AG04449 (cell line): ENCODE measurements at regions not wholly inside any gene's neighbourhood (a gene's known extent, or its start where the extent isn't known, plus 50 kb on each side); places are given as distances from the start of the nearest gene placed in this dataset.

Experiments used
- CTCF ChIA-PET: fragments of 350-600 bp; formaldehyde crosslinking; extraction: SDS; loops from one replicate; lab custom pipeline; 2021; ENCODE audit warnings: antibody characterized with exemption; lab: Yijun Ruan, JAX
- POLR2A ChIA-PET: fragments of 400-600, 350-600 bp; formaldehyde crosslinking; extraction: SDS; loops from one replicate; lab custom pipeline; 2020; ENCODE audit warnings: antibody characterized with exemption, inconsistent platforms; lab: Yijun Ruan, JAX
- DNase-seq: peaks from one replicate; pipeline ENCODE4 v3.0.0-alpha.2; 2010; ENCODE audit warnings: low read depth, low spot score
- H3K4me3 ChIP-seq: 2 replicates; pipeline ENCODE4 v1.5.1; 2011; ENCODE audit warnings: low read depth, mild to moderate bottlenecking, control low read depth, low read length
- TF ChIP-seq, protein P1 (sequence below): IDR thresholded peaks from one replicate; pipeline ENCODE4 v1.5.1; 2011; ENCODE audit warnings: mild to moderate bottlenecking, moderate library complexity, low read length, control low read depth, inconsistent platforms; ENCODE audit not compliant: insufficient read depth; ENCODE audit errors: missing control alignments

DNA sequence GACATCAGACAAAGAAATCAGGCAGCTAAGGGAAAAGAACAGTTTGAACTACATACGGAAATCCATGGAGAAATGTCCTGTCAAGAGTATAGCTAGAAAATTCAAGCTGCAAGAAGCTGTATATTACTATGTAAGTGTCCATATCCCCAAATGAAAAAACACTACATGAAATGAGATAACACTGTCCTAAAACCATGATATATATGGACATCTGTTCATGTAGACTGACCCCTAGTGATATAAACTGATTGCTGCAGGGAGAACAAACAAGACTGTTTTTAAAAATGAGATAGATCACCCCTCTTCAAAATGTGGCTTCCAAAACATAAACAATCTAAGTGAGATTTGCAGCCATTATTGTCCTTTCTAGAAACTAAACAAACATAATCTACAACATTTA is 985.6 kb downstream of the EPHA3 start:
- no peak overlapping the region for H3K4me3 ChIP-seq
- DNase-seq = no peak
- ChIA-PET POLR2A (no interaction called here), CTCF (interaction anchor here (1.3 to 2.4 kb wide), 2 partner anchors 1888 to 1890 kb away, joined by 3 to 12 read pairs; no protein-coding TSS in a partner anchor)
- TF ChIP-seq, protein P1, sequence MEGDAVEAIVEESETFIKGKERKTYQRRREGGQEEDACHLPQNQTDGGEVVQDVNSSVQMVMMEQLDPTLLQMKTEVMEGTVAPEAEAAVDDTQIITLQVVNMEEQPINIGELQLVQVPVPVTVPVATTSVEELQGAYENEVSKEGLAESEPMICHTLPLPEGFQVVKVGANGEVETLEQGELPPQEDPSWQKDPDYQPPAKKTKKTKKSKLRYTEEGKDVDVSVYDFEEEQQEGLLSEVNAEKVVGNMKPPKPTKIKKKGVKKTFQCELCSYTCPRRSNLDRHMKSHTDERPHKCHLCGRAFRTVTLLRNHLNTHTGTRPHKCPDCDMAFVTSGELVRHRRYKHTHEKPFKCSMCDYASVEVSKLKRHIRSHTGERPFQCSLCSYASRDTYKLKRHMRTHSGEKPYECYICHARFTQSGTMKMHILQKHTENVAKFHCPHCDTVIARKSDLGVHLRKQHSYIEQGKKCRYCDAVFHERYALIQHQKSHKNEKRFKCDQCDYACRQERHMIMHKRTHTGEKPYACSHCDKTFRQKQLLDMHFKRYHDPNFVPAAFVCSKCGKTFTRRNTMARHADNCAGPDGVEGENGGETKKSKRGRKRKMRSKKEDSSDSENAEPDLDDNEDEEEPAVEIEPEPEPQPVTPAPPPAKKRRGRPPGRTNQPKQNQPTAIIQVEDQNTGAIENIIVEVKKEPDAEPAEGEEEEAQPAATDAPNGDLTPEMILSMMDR = peak; percentile 21

DNA sequence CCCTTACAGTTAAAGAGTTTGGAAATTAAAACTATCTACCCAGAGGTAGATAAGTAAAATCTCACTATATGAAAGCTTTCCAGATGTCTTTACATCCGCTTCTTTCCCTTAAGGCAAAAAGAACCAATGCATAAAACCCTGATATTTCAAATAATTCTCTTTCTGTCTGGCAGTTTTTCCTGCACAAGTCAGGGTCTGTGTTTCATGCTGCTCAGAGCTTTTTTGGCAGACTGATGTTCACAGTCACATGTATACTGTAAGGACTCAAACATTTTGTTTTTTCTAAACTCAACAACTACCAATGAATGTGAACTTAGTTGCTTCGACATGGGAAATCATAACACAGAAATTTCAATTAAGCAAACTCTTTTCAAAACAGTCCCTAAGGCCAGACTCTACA is 988.4 kb downstream of the EPHA3 start:
- CTCF ChIA-PET = no interaction called here
- H3K4me3 ChIP-seq = no peak overlapping the region
- no peak for DNase-seq
- POLR2A ChIA-PET = no interaction called here
- TF ChIP-seq, protein P1 = no peak

DNA sequence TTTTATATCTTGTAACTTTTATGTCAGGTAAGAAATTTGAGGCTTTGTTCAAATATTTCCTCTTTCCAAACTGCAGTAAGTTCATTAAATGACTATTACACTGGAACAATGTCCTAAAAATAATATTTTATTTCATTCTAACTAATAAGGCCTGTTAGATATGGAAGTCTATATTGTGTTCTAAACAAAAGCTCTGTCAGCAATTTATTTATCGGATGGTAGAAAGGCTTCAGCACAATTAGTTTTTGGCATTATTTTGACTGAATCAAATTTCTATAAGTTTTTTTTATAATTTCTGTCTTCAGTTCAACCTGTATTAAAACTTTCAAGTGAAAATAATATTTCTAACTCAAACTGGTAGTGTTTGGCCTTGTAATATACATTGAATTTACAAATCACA is 992.1 kb downstream of the EPHA3 start:
- no peak for DNase-seq
- TF ChIP-seq, protein P1 = no peak
- ChIA-PET CTCF (no interaction called here), POLR2A (no interaction called here)
- H3K4me3 ChIP-seq = no peak overlapping the region

DNA sequence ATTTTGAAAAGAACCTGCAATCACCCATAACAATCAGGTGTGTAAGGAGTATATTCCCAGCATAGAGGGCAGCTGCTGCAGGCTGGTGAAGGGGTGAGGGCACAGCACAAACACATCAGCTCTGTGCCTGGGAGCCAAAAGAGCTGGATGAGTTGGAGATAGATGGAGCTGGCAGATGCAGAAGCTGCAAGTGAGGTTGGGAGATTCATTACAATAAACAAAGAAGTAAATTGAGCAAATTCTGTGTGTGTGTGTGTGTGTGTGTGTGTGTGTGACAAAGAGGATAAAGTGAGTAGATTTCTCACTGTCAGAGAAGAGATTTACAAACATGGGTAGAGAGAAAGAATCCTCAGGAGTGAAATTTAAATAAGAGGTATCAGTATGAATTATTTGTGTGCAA is 994.7 kb downstream of the EPHA3 start:
- TF ChIP-seq, protein P1 = no peak
- POLR2A ChIA-PET = no interaction called here
- H3K4me3 ChIP-seq = no peak overlapping the region
- DNase-seq = no peak
- CTCF ChIA-PET = no interaction called here

DNA sequence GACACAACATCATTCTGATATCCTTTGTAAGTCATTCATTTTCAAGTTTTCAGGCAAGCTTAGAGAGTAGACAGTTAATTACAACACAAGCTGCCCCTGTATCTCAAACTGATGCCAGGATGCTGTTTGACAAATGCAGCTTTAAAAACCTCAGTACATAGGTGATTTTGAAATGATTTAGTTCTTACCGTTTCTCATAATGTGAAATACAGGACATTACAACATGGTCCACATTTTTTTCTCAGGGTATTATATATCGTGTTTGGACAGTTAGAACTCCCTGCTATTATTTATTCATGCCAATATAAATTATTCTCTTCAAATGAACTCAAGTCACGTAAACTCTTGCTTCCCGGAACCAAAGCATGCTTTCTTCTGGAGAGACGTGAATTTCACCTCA is 1013.9 kb downstream of the EPHA3 start:
- no peak overlapping the region for H3K4me3 ChIP-seq
- ChIA-PET CTCF (no interaction called here), POLR2A (no interaction called here)
- TF ChIP-seq, protein P1 = no peak
- no peak for DNase-seq

DNA sequence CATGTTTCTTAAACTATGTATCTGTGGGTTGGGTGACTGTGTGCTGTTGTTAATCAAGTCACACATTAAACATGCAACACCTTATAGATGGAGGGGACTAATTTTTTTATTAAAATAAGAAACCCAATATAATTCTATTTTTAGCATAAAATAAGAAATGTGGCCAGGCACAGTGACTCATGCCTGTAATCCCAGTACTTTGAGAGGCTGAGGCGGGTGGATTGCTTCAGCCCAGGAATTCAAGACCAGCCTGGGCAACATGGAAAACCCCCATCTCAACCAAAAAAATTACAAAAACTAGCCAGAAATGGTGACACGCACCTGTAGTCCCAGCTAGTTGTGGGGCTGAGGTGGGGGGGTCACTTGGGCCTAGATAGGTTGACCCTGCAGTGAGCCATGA is 1021.0 kb downstream of the EPHA3 start:
- ChIA-PET POLR2A (no interaction called here), CTCF (no interaction called here)
- TF ChIP-seq, protein P1 = no peak
- no peak for DNase-seq
- no peak overlapping the region for H3K4me3 ChIP-seq
